ENCODE measurements at regions not wholly inside any gene's neighbourhood (a gene's known extent, or its start where the extent isn't known, plus 50 kb on each side); places are given as distances from the start of the nearest gene placed in this dataset.

DNA sequence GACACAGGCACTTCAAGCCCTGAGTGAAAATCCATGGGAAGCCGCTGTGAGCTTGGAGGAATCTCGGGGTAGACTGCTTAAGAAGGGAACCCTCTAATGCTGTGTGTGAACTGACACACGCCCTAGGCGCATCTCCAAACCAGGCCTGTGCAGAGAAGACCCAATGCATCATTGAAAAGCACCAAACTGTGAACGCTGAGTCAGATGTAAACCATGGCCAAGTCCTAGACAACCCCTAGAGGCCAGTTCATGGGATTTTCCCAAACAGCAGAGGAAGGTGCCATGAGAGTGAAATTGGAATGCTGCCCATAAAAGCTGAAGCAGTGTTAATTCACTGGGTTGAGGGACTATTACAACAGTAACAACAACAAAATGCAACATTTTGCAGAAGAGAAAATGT is 296.5 kb downstream of the SMOC2 start:
- Mint-ChIP-seq H3K9me3 (peaks cover 20% of the 10 kb centered on the region), H3K4me3 (no peak overlapping the region), H3K36me3 (ENCODE audit: low read depth) (no peaks in the 10 kb centered on the region), H3K27ac (no peak overlapping the region), H3K4me1 (no peaks in the 10 kb centered on the region), H3K27me3 (no peaks in the 10 kb centered on the region)
- intact Hi-C loops (cut with micrococcal nuclease): no loop called here
- TF ChIP-seq CTCF (IDR thresholded peaks at IDR 0.05): no peak
- ChIA-PET CTCF (no interaction called here), POLR2A (no interaction called here)
- ATAC-seq (ENCODE audit: low read depth) (no peak), DNase-seq (no peak)

GRCh38 chr6:168737014-168737413 is 296.0 kb downstream of the SMOC2 start:
- TF ChIP-seq CTCF (IDR thresholded peaks at IDR 0.05): no peak
- POLR2A ChIA-PET: no interaction called here
- intact Hi-C loops (cut with micrococcal nuclease): no loop called here
- CTCF ChIA-PET: no interaction called here
- ATAC-seq (ENCODE audit: low read depth) (no peak), DNase-seq (no peak)
- peaks cover 15% of the 10 kb centered on the region for H3K9me3 Mint-ChIP-seq
- H3K4me3 Mint-ChIP-seq: no peak overlapping the region
- no peaks in the 10 kb centered on the region for H3K27me3 Mint-ChIP-seq
- no peaks in the 10 kb centered on the region for H3K4me1 Mint-ChIP-seq
- no peak overlapping the region for H3K27ac Mint-ChIP-seq
- H3K36me3 Mint-ChIP-seq (ENCODE audit: low read depth): no peaks in the 10 kb centered on the region

DNA sequence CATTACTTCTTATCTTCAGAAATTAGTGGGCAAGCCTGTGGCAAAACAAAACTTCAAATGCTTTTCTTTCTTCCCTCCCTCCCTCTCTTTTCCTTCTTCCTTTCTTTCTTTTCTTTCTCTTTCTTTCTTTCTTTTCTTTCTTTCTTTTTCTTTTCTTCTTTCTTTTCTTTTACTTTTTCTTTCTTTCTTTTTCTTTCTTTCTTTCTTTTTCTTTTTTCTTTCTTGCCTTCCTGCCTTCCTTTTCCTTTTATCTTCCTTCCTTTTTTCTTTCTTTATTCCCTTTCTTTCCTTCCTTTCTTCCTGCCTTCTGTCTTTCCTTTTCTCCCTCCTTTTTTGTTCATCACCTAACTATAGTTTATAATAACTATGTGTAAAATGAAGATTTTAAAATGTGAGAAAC is 295.1 kb downstream of the SMOC2 start:
- ATAC-seq (ENCODE audit: low read depth): no peak
- Mint-ChIP-seq H3K4me3 (no peak overlapping the region), H3K27ac (no peak overlapping the region), H3K9me3 (peaks cover 15% of the 10 kb centered on the region), H3K4me1 (no peaks in the 10 kb centered on the region), H3K36me3 (ENCODE audit: low read depth) (no peaks in the 10 kb centered on the region), H3K27me3 (no peaks in the 10 kb centered on the region)
- no peak for DNase-seq
- ChIA-PET CTCF (no interaction called here), POLR2A (no interaction called here)
- intact Hi-C loops (cut with micrococcal nuclease): no loop called here
- TF ChIP-seq CTCF (IDR thresholded peaks at IDR 0.05): no peak

- ATAC-seq (ENCODE audit: low read depth) (no peak), DNase-seq (no peak)
- Mint-ChIP-seq H3K4me3 (no peak overlapping the region), H3K27ac (no peak overlapping the region), H3K36me3 (ENCODE audit: low read depth) (no peaks in the 10 kb centered on the region), H3K4me1 (no peaks in the 10 kb centered on the region), H3K27me3 (no peaks in the 10 kb centered on the region), H3K9me3 (peaks cover 15% of the 10 kb centered on the region)
- ChIA-PET CTCF (no interaction called here), POLR2A (no interaction called here)
- TF ChIP-seq CTCF (IDR thresholded peaks at IDR 0.05): no peak
- intact Hi-C loops (cut with micrococcal nuclease): no loop called here
These were observed 294.4 kb downstream of the SMOC2 start for GRCh38 chr6:168735268-168735949.

DNA sequence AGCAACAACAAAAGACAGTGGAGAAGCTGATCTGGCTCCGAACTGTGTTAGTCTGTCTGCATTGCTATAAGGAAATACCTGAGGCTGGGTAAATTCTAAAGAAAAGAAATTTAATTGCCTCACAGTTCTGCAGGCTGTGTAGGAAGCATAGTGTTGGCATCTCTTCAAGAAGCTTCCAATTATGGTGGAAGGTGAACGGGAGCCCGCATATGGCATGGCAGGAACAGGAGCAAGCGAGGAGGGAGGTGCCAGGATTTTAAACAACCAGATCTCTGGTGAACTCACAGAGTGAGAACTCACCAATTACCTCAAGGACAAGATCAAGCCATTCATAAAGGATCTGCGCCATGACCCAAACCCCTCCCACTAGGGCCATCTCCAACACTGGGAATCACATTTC is 293.5 kb downstream of the SMOC2 start:
- intact Hi-C loops (cut with micrococcal nuclease): no loop called here
- no peak for TF ChIP-seq CTCF (IDR thresholded peaks at IDR 0.05)
- Mint-ChIP-seq H3K27me3 (no peaks in the 10 kb centered on the region), H3K36me3 (ENCODE audit: low read depth) (no peaks in the 10 kb centered on the region), H3K9me3 (peaks cover 14% of the 10 kb centered on the region), H3K4me3 (no peak overlapping the region), H3K27ac (no peak overlapping the region), H3K4me1 (no peaks in the 10 kb centered on the region)
- ChIA-PET CTCF (no interaction called here), POLR2A (no interaction called here)
- DNase-seq (no peak), ATAC-seq (ENCODE audit: low read depth) (no peak)
